KMS-11 (cell line): ENCODE measurements at regions not wholly inside any gene's neighbourhood (a gene's known extent, or its start where the extent isn't known, plus 50 kb on each side); places are given as distances from the start of the nearest gene placed in this dataset.
A peak's percentile ranks its signal among the peaks of the same experiment; 100 is the strongest.

Experiments
- H2AFZ ChIP-seq: fragments of 200-600 bp; sonication (generic); 2 replicates; pipeline ENCODE4 v1.6.1; 2016; ENCODE audit warnings: antibody characterized with exemption, mixed run types, low read depth
- H3K27ac ChIP-seq: fragments of 200-600 bp; sonication (generic); 2 replicates; pipeline ENCODE4 v1.6.1; 2016; ENCODE audit warnings: mild to moderate bottlenecking, mixed run types
- H3K27me3 ChIP-seq: fragments of 200-600 bp; sonication (generic); 2 replicates; pipeline ENCODE4 v1.6.1; 2017; ENCODE audit warnings: mild to moderate bottlenecking, low read depth, mixed run types, moderate library complexity; ENCODE audit not compliant: insufficient read depth
- H3K36me3 ChIP-seq: fragments of 200-600 bp; sonication (generic); 2 replicates; pipeline ENCODE4 v1.6.1; 2017; ENCODE audit warnings: mild to moderate bottlenecking, mixed run types; ENCODE audit not compliant: insufficient read depth
- H3K4me1 ChIP-seq: fragments of 200-600 bp; sonication (generic); 2 replicates; pipeline ENCODE4 v1.6.1; 2016; ENCODE audit warnings: mild to moderate bottlenecking, low read depth, mixed run types; ENCODE audit not compliant: poor library complexity, severe bottlenecking
- H3K4me2 ChIP-seq: fragments of 200-600 bp; sonication (generic); 2 replicates; pipeline ENCODE4 v1.7.0; 2016; ENCODE audit warnings: mild to moderate bottlenecking, mixed run types
- H3K4me3 ChIP-seq: fragments of 200-600 bp; sonication (generic); IDR thresholded peaks from 2 replicates; pipeline ENCODE4 v1.6.1; 2017; ENCODE audit warnings: low read depth, low read length, mixed read lengths; ENCODE audit not compliant: insufficient read depth
- H3K79me2 ChIP-seq: fragments of 200-600 bp; sonication (generic); 2 replicates; pipeline ENCODE4 v1.6.1; 2016; ENCODE audit warnings: low read depth, mixed run types; ENCODE audit not compliant: insufficient read depth
- H3K9ac ChIP-seq: fragments of 200-600 bp; sonication (generic); 2 replicates; pipeline ENCODE4 v1.6.1; 2016; ENCODE audit warnings: mild to moderate bottlenecking, mixed run types
- H4K20me1 ChIP-seq: fragments of 200-600 bp; sonication (generic); 2 replicates; pipeline ENCODE4 v1.6.1; 2016; ENCODE audit warnings: mild to moderate bottlenecking, mixed run types; ENCODE audit not compliant: insufficient read depth
- CTCF ChIP-seq: fragments of 200-600 bp; sonication (generic); conservative IDR thresholded peaks from 2 replicates; pipeline ENCODE4 v1.6.1; 2017; ENCODE audit warnings: low read depth, mild to moderate bottlenecking, antibody characterized with exemption, low read length, moderate library complexity, mixed read lengths

GRCh38 chr2:220531216-220531615, 903.8 kb downstream of the SLC4A3 start:
- Histone ChIP-seq H2AFZ (no peak overlapping the region), H3K36me3 (no peaks in the 10 kb centered on the region), H3K9ac (no peak overlapping the region), H3K27ac (no peak overlapping the region), H3K4me1 (no peaks in the 10 kb centered on the region), H3K4me2 (no peak overlapping the region), H3K79me2 (no peaks in the 10 kb centered on the region), H3K27me3 (no peaks in the 10 kb centered on the region), H3K4me3 (no peak overlapping the region), H4K20me1 (no peaks in the 10 kb centered on the region)
- TF ChIP-seq CTCF: no peak

- Histone ChIP-seq H3K4me2 (no peak overlapping the region), H3K36me3 (no peaks in the 10 kb centered on the region), H3K27ac (no peak overlapping the region), H3K79me2 (no peaks in the 10 kb centered on the region), H3K27me3 (no peaks in the 10 kb centered on the region), H3K4me3 (no peak overlapping the region), H2AFZ (no peak overlapping the region), H3K4me1 (no peaks in the 10 kb centered on the region), H4K20me1 (no peaks in the 10 kb centered on the region), H3K9ac (no peak overlapping the region)
- TF ChIP-seq CTCF: 0 out of 2 replicates have a peak, but pooled peaks have one; percentile 14
Measured at GRCh38 chr2:220533485-220533884, 906.1 kb downstream of the SLC4A3 start.

- TF ChIP-seq CTCF: no peak
- no peaks in the 10 kb centered on the region for H4K20me1 ChIP-seq
- no peak overlapping the region for H3K27ac ChIP-seq
- H3K4me3 ChIP-seq: no peak overlapping the region
- no peaks in the 10 kb centered on the region for H3K27me3 ChIP-seq
- no peak overlapping the region for H2AFZ ChIP-seq
- no peaks in the 10 kb centered on the region for H3K79me2 ChIP-seq
- H3K9ac ChIP-seq: no peak overlapping the region
- H3K4me1 ChIP-seq: no peaks in the 10 kb centered on the region
- no peaks in the 10 kb centered on the region for H3K36me3 ChIP-seq
- no peak overlapping the region for H3K4me2 ChIP-seq
Measured at GRCh38 chr2:220539481-220539880, 912.1 kb downstream of the SLC4A3 start.

- no peak overlapping the region for H3K27ac ChIP-seq
- H3K36me3 ChIP-seq: no peaks in the 10 kb centered on the region
Measured at GRCh38 chr2:220544049-220544448, 916.6 kb downstream of the SLC4A3 start.

More at GRCh38 chr2:220544049-220544448, 916.6 kb downstream of the SLC4A3 start:
- Histone ChIP-seq H4K20me1 (no peaks in the 10 kb centered on the region), H3K27me3 (no peaks in the 10 kb centered on the region), H3K4me1 (no peaks in the 10 kb centered on the region), H3K9ac (no peak overlapping the region), H3K79me2 (no peaks in the 10 kb centered on the region), H3K4me2 (no peak overlapping the region), H3K4me3 (no peak overlapping the region), H2AFZ (no peak overlapping the region)
- no peak for TF ChIP-seq CTCF
